ENCODE measurements at regions not wholly inside any gene's neighbourhood (a gene's known extent, or its start where the extent isn't known, plus 50 kb on each side); places are given as distances from the start of the nearest gene placed in this dataset.

DNA sequence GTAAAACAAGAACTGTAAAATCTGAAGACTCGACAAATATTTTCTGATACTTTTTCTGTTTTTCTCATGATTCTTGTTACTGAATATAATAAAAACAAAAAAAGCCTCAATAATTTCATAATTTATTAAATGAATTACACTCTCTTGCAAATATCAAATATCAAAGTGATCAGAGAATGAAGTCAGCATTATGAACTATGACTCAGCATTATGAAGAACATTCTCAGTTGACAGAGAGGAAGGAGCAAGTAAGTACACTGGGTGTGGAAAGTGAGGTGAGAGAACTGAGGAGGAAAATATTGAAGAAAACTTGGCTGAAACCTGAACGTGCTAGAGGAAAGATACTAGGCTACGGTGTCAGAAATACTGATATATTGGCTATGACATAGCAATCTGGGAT is 529.5 kb downstream of the KCNT2 start:
- 88% methylated on average over 3 of the region's 3 CpGs for WGBS (ENCODE audit: low lambda C conversion rate, missing lambda C conversion rate)
- Histone ChIP-seq H3K36me3 (replicated peaks; ENCODE audit: insufficient read depth, low read depth) (no peaks in the 10 kb centered on the region), H3K27ac (no peak overlapping the region), H3K4me2 (no peak overlapping the region), H3K4me1 (ENCODE audit: insufficient read depth) (no peaks in the 10 kb centered on the region), H3K4me3 (no peak overlapping the region), H2AFZ (no peak overlapping the region), H3K79me2 (no peaks in the 10 kb centered on the region), H3K27me3 (no peaks in the 10 kb centered on the region), H3K9me3 (ENCODE audit: low read depth) (no peaks in the 10 kb centered on the region), H4K20me1 (ENCODE audit: insufficient read depth, poor library complexity, severe bottlenecking) (no peaks in the 10 kb centered on the region), H3K9me2 (replicated peaks; ENCODE audit: insufficient read depth) (no peaks in the 10 kb centered on the region)
- DNase-seq (ENCODE audit: low spot score), result no peak
- no peak for TF ChIP-seq EZH2 (IDR thresholded peaks at IDR 0.05; ENCODE audit: borderline replicate concordance)
- TF ChIP-seq, protein P1, sequence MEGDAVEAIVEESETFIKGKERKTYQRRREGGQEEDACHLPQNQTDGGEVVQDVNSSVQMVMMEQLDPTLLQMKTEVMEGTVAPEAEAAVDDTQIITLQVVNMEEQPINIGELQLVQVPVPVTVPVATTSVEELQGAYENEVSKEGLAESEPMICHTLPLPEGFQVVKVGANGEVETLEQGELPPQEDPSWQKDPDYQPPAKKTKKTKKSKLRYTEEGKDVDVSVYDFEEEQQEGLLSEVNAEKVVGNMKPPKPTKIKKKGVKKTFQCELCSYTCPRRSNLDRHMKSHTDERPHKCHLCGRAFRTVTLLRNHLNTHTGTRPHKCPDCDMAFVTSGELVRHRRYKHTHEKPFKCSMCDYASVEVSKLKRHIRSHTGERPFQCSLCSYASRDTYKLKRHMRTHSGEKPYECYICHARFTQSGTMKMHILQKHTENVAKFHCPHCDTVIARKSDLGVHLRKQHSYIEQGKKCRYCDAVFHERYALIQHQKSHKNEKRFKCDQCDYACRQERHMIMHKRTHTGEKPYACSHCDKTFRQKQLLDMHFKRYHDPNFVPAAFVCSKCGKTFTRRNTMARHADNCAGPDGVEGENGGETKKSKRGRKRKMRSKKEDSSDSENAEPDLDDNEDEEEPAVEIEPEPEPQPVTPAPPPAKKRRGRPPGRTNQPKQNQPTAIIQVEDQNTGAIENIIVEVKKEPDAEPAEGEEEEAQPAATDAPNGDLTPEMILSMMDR (IDR thresholded peaks at IDR 0.05; ENCODE audit: poor library complexity), result no peak
- no peak for TF ChIP-seq EZH2phosphoT487 (IDR thresholded peaks at IDR 0.05; ENCODE audit: low read depth, severe bottlenecking, unreplicated experiment)

DNA sequence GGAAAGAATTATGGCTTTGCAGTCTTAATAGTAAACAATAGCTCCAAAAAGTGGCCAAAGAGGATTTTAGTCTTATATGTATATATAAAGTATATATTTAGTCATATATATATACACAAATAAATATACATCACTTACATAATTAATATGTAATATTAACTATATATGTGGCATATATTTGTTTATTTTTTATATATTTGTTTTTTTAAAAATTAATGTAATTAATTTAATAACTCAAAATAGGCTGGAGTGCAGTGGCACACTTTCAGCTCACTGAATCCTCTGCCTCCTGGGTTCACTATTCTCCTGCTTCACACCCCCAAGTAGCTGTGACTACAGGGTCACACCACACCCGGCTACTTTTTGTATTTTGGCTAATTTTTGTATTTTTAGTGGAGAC is 532.6 kb downstream of the KCNT2 start:
- Histone ChIP-seq H3K27ac (no peak overlapping the region), H3K9me2 (replicated peaks; ENCODE audit: insufficient read depth) (no peaks in the 10 kb centered on the region), H3K4me3 (no peak overlapping the region), H4K20me1 (ENCODE audit: insufficient read depth, poor library complexity, severe bottlenecking) (no peaks in the 10 kb centered on the region), H3K4me2 (no peak overlapping the region), H3K27me3 (no peaks in the 10 kb centered on the region), H3K9me3 (ENCODE audit: low read depth) (no peaks in the 10 kb centered on the region), H2AFZ (no peak overlapping the region), H3K36me3 (replicated peaks; ENCODE audit: insufficient read depth, low read depth) (no peaks in the 10 kb centered on the region), H3K4me1 (ENCODE audit: insufficient read depth) (no peaks in the 10 kb centered on the region), H3K79me2 (no peaks in the 10 kb centered on the region)
- TF ChIP-seq, protein P1 (IDR thresholded peaks at IDR 0.05; ENCODE audit: poor library complexity), result no peak
- TF ChIP-seq EZH2 (IDR thresholded peaks at IDR 0.05; ENCODE audit: borderline replicate concordance) (no peak), EZH2phosphoT487 (IDR thresholded peaks at IDR 0.05; ENCODE audit: low read depth, severe bottlenecking, unreplicated experiment) (no peak)
- DNase-seq (ENCODE audit: low spot score), result no peak
- 92% methylated on average over 1 of the region's 1 CpG for WGBS (ENCODE audit: low lambda C conversion rate, missing lambda C conversion rate)

DNA sequence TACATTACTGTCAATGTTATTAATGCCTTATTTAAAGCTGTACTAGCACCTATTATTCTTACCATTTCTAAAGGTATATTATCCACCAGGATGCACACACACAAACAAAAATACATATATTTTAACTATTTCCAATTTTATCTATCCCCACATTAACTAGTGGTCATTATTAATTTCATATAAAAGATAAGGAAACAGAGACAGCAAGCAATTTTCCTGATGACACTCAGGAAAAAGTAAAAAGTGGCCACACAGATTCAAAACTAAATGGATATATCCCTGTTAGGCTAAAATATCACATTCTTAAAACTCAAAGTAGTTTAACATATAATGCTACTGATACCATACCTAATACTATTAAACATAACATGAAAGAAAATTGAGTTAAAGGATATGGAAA is 534.1 kb downstream of the KCNT2 start:
- no peaks in the 10 kb centered on the region for H4K20me1 ChIP-seq (ENCODE audit: insufficient read depth, poor library complexity, severe bottlenecking)
- no peaks in the 10 kb centered on the region for H3K36me3 ChIP-seq (replicated peaks; ENCODE audit: insufficient read depth, low read depth)
- no peaks in the 10 kb centered on the region for H3K9me2 ChIP-seq (replicated peaks; ENCODE audit: insufficient read depth)
- no peak overlapping the region for H3K27ac ChIP-seq
- TF ChIP-seq EZH2 (IDR thresholded peaks at IDR 0.05; ENCODE audit: borderline replicate concordance), result no peak
- TF ChIP-seq, protein P1 (IDR thresholded peaks at IDR 0.05; ENCODE audit: poor library complexity), result no peak
- no peak for TF ChIP-seq EZH2phosphoT487 (IDR thresholded peaks at IDR 0.05; ENCODE audit: low read depth, severe bottlenecking, unreplicated experiment)
- H3K4me1 ChIP-seq (ENCODE audit: insufficient read depth), result no peaks in the 10 kb centered on the region
- no peaks in the 10 kb centered on the region for H3K79me2 ChIP-seq
- no peak overlapping the region for H2AFZ ChIP-seq
- no peaks in the 10 kb centered on the region for H3K27me3 ChIP-seq
- H3K9me3 ChIP-seq (ENCODE audit: low read depth), result no peaks in the 10 kb centered on the region
- H3K4me2 ChIP-seq, result no peak overlapping the region
- H3K4me3 ChIP-seq, result no peak overlapping the region
- DNase-seq (ENCODE audit: low spot score), result no peak

DNA sequence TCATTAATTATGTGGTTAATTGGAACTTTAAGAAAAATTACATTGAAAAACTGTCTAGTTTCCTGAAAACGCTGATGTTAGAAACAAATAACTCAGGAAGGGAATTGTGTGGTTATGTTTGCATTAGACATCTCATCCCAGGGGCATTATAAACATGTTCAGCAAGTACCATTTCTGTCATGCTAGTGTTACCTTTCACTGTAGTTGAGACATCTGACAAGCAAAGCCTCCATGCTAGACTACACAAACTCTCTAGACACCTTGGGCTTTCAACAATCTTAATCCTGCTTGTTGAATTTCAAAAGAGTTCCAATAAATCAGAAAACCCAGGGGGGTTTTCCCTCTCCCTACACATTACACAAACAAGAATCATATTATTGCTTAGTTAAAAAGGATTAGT is 536.8 kb downstream of the KCNT2 start:
- no peak for TF ChIP-seq EZH2phosphoT487 (IDR thresholded peaks at IDR 0.05; ENCODE audit: low read depth, severe bottlenecking, unreplicated experiment)
- TF ChIP-seq, protein P1 (IDR thresholded peaks at IDR 0.05; ENCODE audit: poor library complexity), result no peak
- TF ChIP-seq EZH2 (IDR thresholded peaks at IDR 0.05; ENCODE audit: borderline replicate concordance), result no peak
- Histone ChIP-seq H3K4me1 (ENCODE audit: insufficient read depth) (no peaks in the 10 kb centered on the region), H3K9me2 (replicated peaks; ENCODE audit: insufficient read depth) (no peaks in the 10 kb centered on the region), H3K27me3 (no peaks in the 10 kb centered on the region), H3K36me3 (replicated peaks; ENCODE audit: insufficient read depth, low read depth) (no peaks in the 10 kb centered on the region), H3K4me3 (no peak overlapping the region), H4K20me1 (ENCODE audit: insufficient read depth, poor library complexity, severe bottlenecking) (no peaks in the 10 kb centered on the region), H3K79me2 (no peaks in the 10 kb centered on the region), H3K27ac (no peak overlapping the region), H3K4me2 (no peak overlapping the region), H3K9me3 (ENCODE audit: low read depth) (no peaks in the 10 kb centered on the region), H2AFZ (no peak overlapping the region)
- WGBS (ENCODE audit: low lambda C conversion rate, missing lambda C conversion rate), result 56% methylated on average over 1 of the region's 1 CpG
- DNase-seq (ENCODE audit: low spot score), result no peak
